GM21423 (cell line): ENCODE measurements at regions not wholly inside any gene's neighbourhood (a gene's known extent, or its start where the extent isn't known, plus 50 kb on each side); places are given as distances from the start of the nearest gene placed in this dataset.

Source experiments
- ATAC-seq: cut with Tn5 transposase; IDR thresholded peaks from one replicate; pipeline ENCODE4 v1.9.1; 2021; ENCODE audit warnings: mild to moderate bottlenecking, moderate library complexity; ENCODE audit not compliant: unreplicated experiment

DNA sequence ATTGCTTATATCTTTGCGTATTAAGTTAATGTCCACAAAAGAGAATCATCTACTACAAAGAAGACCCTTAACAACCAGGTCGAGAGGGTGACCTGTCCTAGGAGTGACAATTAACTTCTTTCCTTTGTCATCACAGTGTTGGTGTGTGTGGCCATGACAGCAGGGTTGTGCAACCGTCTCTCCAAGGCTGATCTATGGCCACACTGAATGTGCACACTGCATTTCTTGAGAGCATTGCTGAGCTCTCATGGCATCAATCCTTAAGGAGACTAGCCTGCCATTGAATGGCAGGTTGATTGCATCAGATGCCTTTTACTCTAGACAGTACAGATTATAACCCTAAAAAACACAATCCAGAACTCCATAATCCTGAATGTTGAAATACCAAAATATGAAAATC is 86.5 kb upstream of the OLFM3 start:
- no peak for ATAC-seq

DNA sequence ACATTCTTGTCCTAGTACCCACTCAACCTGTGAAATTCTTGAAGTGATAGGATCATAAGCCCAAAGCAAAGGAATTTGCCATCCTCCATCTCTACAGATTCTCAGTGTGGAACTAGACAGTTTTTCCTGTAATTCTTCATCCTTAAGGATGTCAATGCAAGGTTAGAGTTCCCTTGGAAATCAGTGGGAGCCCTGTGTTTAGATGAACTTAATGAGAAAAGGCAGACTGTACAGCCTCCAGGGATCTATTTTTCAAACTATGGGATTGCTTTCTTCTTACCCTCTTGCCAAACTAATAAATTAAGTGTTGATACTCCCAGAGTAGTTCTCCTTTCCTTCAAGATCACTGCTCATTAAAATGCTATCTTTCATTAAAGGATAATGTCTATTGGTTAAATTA is 78.1 kb upstream of the OLFM3 start:
- no peak for ATAC-seq

- no peak for ATAC-seq
Observed at GRCh38 chr1:102071451-102071850, 74.7 kb upstream of the OLFM3 start.

DNA sequence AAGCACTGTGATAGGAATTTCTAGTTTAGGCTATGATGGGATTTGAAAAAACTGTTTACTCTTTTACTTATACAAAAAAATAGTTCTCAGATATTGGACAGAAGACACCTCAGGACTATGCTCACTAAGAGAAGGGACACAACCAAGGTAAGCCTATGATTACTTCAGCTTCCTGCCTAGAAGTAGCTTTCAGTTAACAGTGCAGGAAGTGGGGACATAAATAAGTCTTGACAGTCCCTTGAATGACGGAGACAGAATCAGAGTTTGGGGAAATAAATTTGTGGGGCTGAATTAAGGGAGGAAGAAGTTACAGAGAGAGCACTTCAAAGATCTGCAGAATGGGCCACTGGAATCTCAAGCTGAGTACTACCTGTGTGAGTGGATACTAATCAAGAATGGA is 53.8 kb upstream of the OLFM3 start:
- no peak for ATAC-seq

GRCh38 chr1:102047724-102048123 is 51.0 kb upstream of the OLFM3 start:
- ATAC-seq = no peak
